Omental fat pad (tissue), 3 donors: ENCODE measurements at regions not wholly inside any gene's neighbourhood (a gene's known extent, or its start where the extent isn't known, plus 50 kb on each side); places are given as distances from the start of the nearest gene placed in this dataset.

ENCODE experiments used
- ATAC-seq: fragments of 150-250 bp; one replicate; pipeline ENCODE4 v1.9.1; 2016; ENCODE audit warnings: mild to moderate bottlenecking, moderate library complexity; ENCODE audit not compliant: low FRiP score
- DNase-seq: peaks from one replicate; pipeline ENCODE4 v3.0.0-alpha.2; 2019; ENCODE audit warnings: low spot score
- TF ChIP-seq, protein P1 (sequence below), 3 donors: fragments of 450-650 bp; IDR thresholded peaks; one replicate each; pipeline ENCODE4 v1.5.1; 2016 to 2017; ENCODE audit warnings: antibody characterized with exemption in 3 of 3, mild to moderate bottlenecking in 3 of 3, moderate library complexity in 2 of 3

DNA sequence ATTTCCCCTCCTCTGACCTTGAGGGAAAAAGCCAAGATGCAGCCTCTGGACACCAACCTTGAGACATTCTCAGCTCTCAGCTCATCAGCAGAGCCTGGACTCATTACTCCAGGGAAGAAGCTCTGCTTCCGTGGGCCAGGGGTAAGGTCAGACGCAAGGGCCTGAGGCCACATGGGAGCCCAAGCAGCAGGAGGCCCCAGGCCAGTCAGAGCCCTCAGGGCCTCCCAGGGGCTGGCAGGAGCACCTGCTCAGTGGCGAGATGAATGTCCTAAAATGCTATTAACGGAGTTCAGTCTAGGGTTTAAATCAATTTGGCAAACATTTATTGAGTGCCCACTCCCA is 208.6 kb downstream of the ERMARD start:
- ATAC-seq (no peak), DNase-seq (no peak)
- TF ChIP-seq, protein P1, sequence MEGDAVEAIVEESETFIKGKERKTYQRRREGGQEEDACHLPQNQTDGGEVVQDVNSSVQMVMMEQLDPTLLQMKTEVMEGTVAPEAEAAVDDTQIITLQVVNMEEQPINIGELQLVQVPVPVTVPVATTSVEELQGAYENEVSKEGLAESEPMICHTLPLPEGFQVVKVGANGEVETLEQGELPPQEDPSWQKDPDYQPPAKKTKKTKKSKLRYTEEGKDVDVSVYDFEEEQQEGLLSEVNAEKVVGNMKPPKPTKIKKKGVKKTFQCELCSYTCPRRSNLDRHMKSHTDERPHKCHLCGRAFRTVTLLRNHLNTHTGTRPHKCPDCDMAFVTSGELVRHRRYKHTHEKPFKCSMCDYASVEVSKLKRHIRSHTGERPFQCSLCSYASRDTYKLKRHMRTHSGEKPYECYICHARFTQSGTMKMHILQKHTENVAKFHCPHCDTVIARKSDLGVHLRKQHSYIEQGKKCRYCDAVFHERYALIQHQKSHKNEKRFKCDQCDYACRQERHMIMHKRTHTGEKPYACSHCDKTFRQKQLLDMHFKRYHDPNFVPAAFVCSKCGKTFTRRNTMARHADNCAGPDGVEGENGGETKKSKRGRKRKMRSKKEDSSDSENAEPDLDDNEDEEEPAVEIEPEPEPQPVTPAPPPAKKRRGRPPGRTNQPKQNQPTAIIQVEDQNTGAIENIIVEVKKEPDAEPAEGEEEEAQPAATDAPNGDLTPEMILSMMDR (IDR thresholded peaks at IDR 0.05) = no peak

DNA sequence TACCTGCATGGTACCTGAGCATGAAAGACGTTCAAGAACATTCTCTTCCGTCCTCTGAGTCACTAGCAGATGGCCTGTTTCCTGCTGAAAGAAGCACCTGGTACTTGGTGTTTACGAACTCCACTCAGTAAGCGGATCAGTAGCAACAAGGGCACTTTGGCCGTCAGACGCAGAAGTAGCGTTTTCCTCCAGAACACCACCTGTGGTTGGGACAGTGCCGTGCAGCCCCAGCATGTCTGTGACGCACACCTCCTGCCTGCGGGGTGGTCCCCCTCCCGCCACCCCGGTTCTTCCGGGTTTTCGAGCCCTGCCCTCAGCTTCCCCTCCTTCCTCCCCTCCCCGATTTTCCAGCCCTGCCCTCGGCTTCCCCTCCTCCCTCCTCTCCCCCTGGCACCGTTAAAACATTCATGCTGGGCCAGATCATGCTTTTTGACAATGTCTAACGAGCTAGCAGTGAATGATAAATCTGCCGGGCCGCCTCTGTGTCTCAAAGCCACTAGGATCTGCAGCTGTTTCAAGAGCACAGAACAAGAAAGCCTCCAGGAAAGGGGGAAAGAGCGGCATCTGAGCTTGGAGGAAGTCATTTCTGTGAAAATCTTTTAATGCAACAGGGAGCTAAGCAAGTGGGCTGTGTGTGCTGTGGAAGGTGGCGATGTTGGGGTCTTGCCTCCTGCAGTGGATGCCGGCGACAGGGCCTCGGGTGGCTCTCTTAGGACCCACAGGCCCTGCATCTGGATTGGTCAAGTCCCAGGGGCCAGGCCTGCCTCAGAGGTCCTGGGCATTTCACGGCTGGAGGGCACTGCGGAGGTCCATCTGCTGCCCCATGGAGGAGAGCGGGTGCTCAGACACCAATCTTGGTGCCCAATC is 207.9 kb downstream of the ERMARD start:
- TF ChIP-seq, protein P1 (IDR thresholded peaks at IDR 0.05) = no peak
- DNase-seq (no peak), ATAC-seq (peak; percentile 46)

DNA sequence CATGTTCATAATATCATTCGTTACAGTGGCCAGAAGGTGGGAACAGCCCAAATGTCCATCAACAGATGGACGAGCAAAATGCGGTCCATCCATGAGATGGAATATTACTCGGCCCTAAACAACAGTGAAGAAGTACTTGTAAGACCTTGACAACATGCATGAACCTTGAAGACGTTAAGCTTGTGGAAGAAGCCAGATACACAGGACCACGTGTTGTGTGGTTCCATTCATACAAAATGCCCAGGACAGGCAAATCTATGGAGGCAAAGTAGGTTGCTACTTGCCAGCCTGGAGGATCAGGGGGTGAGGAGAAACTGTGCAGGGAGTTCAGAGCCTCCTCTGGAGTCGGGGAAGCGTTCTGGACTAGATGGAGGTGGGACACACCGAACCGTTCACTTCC is 207.1 kb downstream of the ERMARD start:
- TF ChIP-seq, protein P1 (IDR thresholded peaks at IDR 0.05) = no peak
- DNase-seq (no peak), ATAC-seq (no peak)

DNA sequence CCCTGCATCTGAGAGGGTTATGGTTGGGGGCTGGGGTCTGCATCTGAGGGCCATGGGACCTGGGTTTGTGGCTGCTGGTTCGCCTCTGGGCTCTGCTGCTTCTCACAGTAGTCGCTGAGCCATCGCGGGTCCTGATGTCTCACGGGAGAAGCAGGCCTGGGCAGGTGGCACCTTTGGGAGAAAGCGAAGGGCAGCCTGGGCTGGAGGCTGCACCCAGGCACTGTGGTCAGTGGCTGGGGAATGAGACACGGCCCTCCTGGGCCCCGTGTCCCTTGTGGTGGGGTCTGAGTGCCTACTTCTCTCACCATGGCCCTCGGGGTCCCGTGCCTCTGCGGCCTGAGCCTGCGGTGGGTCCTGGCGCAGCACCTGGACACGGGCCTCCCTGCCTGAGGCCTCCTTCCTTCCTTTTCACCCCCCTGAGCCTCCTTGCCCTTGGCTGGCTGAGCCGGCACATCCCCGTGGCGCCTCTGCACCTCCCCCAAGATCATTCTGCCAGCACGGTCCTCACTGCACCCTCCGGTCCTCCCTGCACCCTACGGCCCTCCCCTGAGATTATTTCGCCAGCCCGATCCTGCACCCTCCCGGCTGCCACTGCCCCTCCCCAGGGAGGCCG is 206.0 kb downstream of the ERMARD start:
- DNase-seq (no peak), ATAC-seq (no peak)
- TF ChIP-seq, protein P1 (IDR thresholded peaks at IDR 0.05) = no peak

DNA sequence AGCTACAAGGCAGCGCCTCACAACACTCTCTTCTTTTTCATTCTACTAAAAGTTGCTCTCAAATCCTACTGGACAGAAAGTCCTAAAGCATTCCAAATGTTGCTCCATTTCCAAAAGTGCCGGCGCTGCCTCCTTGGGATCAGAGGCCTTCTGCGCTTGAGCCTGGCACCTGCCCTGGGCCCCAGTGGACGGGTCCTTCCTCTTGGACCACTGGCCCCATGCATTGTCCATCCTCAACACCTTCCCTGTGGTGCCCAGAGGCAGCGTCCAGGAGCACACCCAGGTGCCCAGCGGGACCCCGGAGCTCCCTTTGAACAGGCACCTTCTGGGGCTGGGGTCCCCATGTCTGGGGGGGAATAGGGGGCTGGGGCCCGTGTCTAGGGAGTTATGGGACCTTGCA is 205.2 kb downstream of the ERMARD start:
- DNase-seq = no peak
- TF ChIP-seq, protein P1 (IDR thresholded peaks at IDR 0.05) = no peak
- no peak for ATAC-seq

DNA sequence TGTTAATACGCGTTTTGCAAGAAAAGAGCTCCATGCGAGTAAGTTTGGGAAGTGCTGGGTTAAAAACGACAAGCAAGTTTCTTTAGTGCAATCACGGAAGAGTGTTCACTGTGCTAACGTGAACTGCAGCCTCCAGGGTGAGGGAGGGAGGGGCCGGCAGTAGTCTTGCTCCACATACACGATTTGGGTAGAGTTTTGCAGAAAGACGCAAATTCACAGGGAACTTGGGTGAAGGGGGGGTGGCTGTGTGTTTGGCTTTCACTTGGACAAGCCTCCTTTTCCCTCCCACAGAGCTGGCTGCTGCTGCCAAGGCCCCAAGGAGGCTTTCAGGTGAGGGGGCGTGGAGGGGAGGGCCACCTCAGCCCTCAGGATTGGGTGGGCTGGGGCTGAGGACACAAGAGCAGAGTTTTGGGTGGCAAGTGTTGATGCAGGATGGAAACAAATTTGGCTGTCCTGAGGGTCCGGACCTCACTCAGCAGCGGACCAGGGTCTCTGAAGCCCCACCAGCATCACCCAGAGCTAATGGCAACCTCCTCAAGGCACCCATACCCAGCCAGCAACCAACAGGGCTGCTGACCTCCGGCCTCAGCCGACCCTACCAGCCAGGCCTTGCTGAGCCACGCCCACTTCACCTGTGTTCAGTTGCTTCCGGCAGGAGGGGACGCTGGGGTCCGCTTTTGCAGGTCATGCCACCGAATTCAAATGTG is 204.5 kb downstream of the ERMARD start:
- TF ChIP-seq, protein P1 (IDR thresholded peaks at IDR 0.05) = no peak
- ATAC-seq (no peak), DNase-seq (no peak)
